Lung (tissue), 11 donors: ENCODE measurements at regions not wholly inside any gene's neighbourhood (a gene's known extent, or its start where the extent isn't known, plus 50 kb on each side); places are given as distances from the start of the nearest gene placed in this dataset.

Experiments
- ATAC-seq: fragments of 200-7000 bp; cut with Tn5 transposase; one replicate; pipeline ENCODE4 v1.9.1; 2020; ENCODE audit warnings: moderate number of reproducible peaks; ENCODE audit not compliant: insufficient read depth, low FRiP score
- DNase-seq, 3 donors: peaks; one replicate each; pipeline ENCODE4 v3.0.0-alpha.2; 2013 to 2017
- H3K27ac ChIP-seq, 2 donors: one replicate each; pipeline ENCODE4 v1.5.1; 2013; ENCODE audit warnings: mild to moderate bottlenecking in 2 of 2, moderate library complexity in 2 of 2, control low read depth in 1 of 2, inconsistent platforms in 1 of 2, low read depth in 1 of 2, low read length in 1 of 2
- H3K27me3 ChIP-seq, 3 donors: one replicate each; pipeline ENCODE4 v1.5.1; 2013; ENCODE audit warnings: low read length in 2 of 3; ENCODE audit not compliant: control insufficient read depth in 3 of 3, insufficient read depth in 3 of 3
- H3K36me3 ChIP-seq, 4 donors: one replicate each; pipeline ENCODE4 v1.5.1; 2013; ENCODE audit warnings: low read length in 4 of 4, mild to moderate bottlenecking in 1 of 4, moderate library complexity in 1 of 4; ENCODE audit not compliant: control insufficient read depth in 4 of 4, insufficient read depth in 4 of 4
- H3K4me1 ChIP-seq, 5 donors: one replicate each; pipeline ENCODE4 v1.5.1; 2013; ENCODE audit warnings: low read length in 5 of 5, mild to moderate bottlenecking in 2 of 5, moderate library complexity in 1 of 5; ENCODE audit not compliant: control insufficient read depth in 5 of 5, insufficient read depth in 5 of 5
- H3K4me3 ChIP-seq: one replicate; pipeline ENCODE4 v1.5.1; 2013; ENCODE audit warnings: mild to moderate bottlenecking, control low read depth, moderate library complexity
- H3K9ac ChIP-seq, 2 donors: one replicate each; pipeline ENCODE4 v1.5.1; 2013; ENCODE audit warnings: low read length in 2 of 2, control low read depth in 1 of 2; ENCODE audit not compliant: insufficient read depth in 1 of 2
- H3K9me3 ChIP-seq, 4 donors: one replicate each; pipeline ENCODE4 v1.5.1; 2013; ENCODE audit warnings: low read length in 3 of 4, mild to moderate bottlenecking in 1 of 4, moderate library complexity in 1 of 4; ENCODE audit not compliant: control insufficient read depth in 4 of 4, insufficient read depth in 3 of 4
- CTCF ChIP-seq: IDR thresholded peaks from 2 replicates; pipeline ENCODE4 v1.5.1; 2012; ENCODE audit warnings: mild to moderate bottlenecking; ENCODE audit errors: control extremely low read depth, extremely low read depth
- WGBS, 2 donors: extraction: QIAGEN DNeasy Blood & Tissue Kit; methylation state at CpG; one replicate each; pipeline ENCODE4 v1.1.7; 2013; 5-methylcytosine and 5-hydroxymethylcytosine counted together
- donor health status: control.
- donor health status: control.
- donor health status: Bipolar disorder and iron deficiency.
- donor health status: healthy.
- donor health status: DM: yes; HTN: yes; CAD: no.

- WGBS, 2 donors = 93 to 96% methylated on average over 2 of the region's 2 CpGs
- Histone ChIP-seq H3K4me1 (peaks cover 0 to 4% (median under 1%) of the 10 kb centered on the region in 5 donors), H3K27ac (no peak overlapping the region), H3K36me3 (no peaks in the 10 kb centered on the region), H3K4me3 (no peak overlapping the region), H3K9me3 (no peaks in the 10 kb centered on the region), H3K9ac (no peak overlapping the region), H3K27me3 (no peaks in the 10 kb centered on the region)
- ATAC-seq = no peak
- no peak for TF ChIP-seq CTCF
- DNase-seq = no peak
Measured at GRCh38 chr13:65921933-65922332, 1308.2 kb downstream of the PCDH9 start.

GRCh38 chr13:65917731-65918130, 1312.4 kb downstream of the PCDH9 start:
- DNase-seq (no peak), ATAC-seq (no peak)
- no peak for TF ChIP-seq CTCF
- Histone ChIP-seq H3K4me1 (peaks cover 0 to 2% (median 0%) of the 10 kb centered on the region in 5 donors), H3K9me3 (no peaks in the 10 kb centered on the region), H3K27me3 (no peaks in the 10 kb centered on the region), H3K9ac (no peak overlapping the region), H3K36me3 (no peaks in the 10 kb centered on the region), H3K4me3 (no peak overlapping the region), H3K27ac (no peak overlapping the region)
- 72 to 74% methylated on average over 3 of the region's 3 CpGs for WGBS, 2 donors

- WGBS, 2 donors = 83 to 96% methylated on average over 1 of the region's 1 CpG
- no peaks in the 10 kb centered on the region for H3K9me3 ChIP-seq
Measured at GRCh38 chr13:65915195-65915594, 1314.9 kb downstream of the PCDH9 start.

More at GRCh38 chr13:65915195-65915594, 1314.9 kb downstream of the PCDH9 start:
- ATAC-seq (no peak), DNase-seq (no peak)
- H3K4me3 ChIP-seq = no peak overlapping the region
- H3K27ac ChIP-seq = no peak overlapping the region
- H3K27me3 ChIP-seq = no peaks in the 10 kb centered on the region
- H3K9ac ChIP-seq = no peak overlapping the region
- H3K36me3 ChIP-seq = no peaks in the 10 kb centered on the region
- H3K4me1 ChIP-seq = peaks cover 0 to 2% (median 0%) of the 10 kb centered on the region in 5 donors
- TF ChIP-seq CTCF = no peak
